DMS114 treated with DMSO at 0.1 percent for 48 hours (cell line): ENCODE measurements at regions not wholly inside any gene's neighbourhood (a gene's known extent, or its start where the extent isn't known, plus 50 kb on each side); places are given as distances from the start of the nearest gene placed in this dataset.
"Not testable (repeated sequence)": the region's sequence is repeated elsewhere in the genome, so short reads cannot be mapped to it uniquely, and the experiment has no call there.

Experiments used
- DNase-seq: peaks from one replicate; lab custom pipeline; 2025; ENCODE audit not compliant: unreplicated experiment; lab: John Stamatoyannopoulos, UW

- no peak for DNase-seq
These were observed 170.3 kb downstream of the VEGFC start for GRCh38 chr4:176622251-176622948.

- not testable (repeated sequence) for DNase-seq
These were observed 167.6 kb downstream of the VEGFC start for GRCh38 chr4:176624983-176625610.

- DNase-seq: no peak
These were observed 164.8 kb downstream of the VEGFC start for GRCh38 chr4:176627916-176628315.

GRCh38 chr4:176631611-176632010 is 161.1 kb downstream of the VEGFC start:
- no peak for DNase-seq
